ENCODE measurements at regions not wholly inside any gene's neighbourhood (a gene's known extent, or its start where the extent isn't known, plus 50 kb on each side); places are given as distances from the start of the nearest gene placed in this dataset.
"Not testable (repeated sequence)": the region's sequence is repeated elsewhere in the genome, so short reads cannot be mapped to it uniquely, and the experiment has no call there.

DNA sequence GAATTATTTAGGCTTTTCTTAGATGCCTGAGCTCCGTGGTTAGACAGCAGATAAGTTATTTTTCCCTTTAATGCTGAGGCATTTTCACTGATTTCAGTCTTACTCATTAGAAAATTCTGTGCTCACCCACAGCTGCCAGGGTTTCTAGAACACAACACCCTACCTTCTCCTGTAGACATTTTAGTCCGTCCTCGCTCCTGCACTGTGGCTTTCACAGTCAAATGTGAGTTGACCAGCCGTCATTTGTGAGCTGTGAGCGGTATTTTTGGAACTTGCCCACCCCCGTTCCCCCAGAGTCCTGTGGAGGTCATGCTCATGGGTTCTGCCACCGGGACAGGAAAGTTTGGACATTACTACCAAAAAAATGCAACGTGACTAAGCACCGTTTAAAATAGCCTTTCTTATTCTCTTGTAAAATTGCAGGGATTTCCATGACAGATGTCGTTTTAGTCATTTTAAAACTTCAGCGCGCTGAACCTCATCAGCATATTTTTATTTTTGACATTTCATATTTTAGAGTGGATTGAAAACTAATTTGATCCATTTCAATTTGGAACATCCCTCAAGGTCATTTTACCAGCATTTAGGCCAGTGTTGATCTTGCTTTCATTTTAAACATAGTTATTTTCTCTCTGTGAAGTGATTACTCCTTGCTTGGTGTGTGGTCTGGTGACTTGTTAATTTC, 249.6 kb upstream of the PLGLB2 start:
- not testable (repeated sequence) for DNase-seq

DNA sequence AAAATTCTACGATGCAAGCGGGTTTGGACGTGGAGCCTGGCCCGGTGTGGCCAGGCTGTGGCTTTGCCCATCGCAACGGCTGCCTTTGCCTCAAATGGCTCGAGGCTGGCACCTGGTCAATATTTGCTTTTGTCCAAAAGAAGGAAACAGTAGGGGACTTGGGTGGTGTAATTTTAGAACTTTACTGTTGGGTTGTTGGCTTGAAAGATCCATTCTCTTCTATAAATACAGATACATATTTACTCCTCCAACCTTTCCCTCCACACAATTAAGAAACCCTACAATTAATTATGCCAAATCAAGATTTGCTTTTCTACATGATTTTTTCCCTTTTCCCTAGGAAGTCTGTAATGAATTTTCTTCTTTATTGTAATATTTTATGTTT, 249.0 kb upstream of the PLGLB2 start:
- not testable (repeated sequence) for DNase-seq

DNA sequence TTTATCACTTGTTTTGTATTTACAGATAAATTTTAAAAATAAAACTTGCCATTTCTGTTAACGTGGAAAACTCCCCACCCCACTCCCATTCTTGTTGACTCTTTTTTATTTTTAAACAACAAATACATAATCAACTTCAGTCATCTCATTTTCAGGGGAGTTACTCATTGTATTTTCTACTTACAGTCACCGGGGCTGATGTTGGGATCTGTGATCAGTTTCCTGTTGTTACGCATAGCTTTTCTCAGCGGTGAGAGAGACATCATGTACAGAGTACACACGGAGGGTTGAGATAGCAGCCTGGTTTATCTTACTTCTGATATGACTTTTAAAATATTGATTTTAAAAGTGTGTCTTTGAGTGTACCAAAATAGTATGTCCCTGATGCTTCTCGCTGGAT, 248.0 kb upstream of the PLGLB2 start:
- DNase-seq: not testable (repeated sequence)

DNA sequence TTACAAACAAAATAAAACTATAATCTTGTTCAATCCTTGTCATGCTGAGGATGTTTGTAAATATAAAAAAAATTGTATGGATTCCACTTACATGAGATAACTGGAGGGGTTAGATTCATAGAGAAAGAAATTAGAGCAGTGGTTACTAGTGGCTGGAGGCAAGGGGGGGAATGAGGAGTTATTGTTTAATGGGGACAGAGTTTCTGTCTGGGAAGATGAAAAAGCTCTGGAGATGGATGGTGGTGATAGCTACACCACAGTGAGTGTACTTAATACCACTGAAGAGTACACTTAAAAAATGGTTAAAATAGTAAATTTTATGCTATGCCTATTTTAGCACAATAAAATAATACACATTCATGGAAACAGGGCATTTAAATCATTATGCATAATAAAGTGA, 247.5 kb upstream of the PLGLB2 start:
- DNase-seq: not testable (repeated sequence)

DNA sequence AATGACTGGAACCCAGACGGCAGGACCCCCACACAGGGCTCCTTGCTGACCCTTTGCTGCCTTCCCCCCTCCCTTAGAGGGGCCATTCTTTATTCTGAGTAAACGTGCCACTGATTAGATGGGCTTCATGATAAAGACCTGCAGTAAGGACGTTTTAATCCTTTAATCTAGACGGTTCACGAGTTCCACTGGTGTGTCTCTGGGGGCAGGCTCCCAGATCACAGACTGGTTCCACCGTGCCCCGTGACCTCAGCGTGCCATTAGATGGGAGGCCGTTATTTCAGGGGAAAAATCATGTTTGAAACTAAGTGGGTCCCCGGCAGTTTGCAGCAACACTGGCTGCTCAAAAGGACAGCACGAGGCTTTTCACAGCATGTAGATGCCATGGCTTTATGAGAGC, 246.9 kb upstream of the PLGLB2 start:
- DNase-seq: not testable (repeated sequence)

DNA sequence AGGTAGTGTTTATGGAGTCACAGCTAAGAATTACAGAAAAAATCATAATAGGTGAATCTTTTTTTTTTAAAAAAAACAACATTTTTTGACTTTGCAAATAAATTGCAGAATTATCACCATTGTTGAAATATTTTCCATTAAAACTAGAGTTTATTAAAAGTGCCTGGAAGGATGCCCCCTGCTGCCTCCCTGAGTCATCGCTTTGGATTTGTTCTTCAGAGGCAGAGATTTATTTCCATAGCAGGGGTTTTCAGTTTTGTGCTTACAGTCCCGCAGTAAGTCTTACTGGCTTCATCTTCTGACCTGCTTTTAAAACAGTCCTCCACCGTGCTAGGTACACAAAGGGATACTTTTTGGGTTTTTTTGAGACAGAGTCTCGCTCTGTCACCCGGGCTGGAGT, 244.9 kb upstream of the PLGLB2 start:
- DNase-seq: not testable (repeated sequence)

DNA sequence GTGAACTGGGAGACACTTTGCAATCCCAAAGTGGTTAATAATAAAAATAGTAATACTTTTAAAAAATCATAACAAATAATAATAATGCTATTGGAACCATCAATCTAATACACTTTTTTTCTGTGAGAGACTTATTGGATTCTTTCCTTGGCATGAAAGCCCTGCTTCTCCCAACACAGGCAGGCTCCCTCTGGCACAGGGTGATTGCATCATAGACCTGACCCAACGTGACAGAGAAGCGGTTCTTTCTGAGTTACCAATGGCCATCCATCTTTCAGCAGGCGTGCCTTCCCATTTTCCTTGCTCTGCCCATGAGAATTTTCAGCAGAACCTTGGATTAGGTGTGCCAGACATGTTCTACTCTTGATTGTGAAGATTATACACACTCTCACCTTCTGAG, 242.6 kb upstream of the PLGLB2 start:
- not testable (repeated sequence) for DNase-seq

DNA sequence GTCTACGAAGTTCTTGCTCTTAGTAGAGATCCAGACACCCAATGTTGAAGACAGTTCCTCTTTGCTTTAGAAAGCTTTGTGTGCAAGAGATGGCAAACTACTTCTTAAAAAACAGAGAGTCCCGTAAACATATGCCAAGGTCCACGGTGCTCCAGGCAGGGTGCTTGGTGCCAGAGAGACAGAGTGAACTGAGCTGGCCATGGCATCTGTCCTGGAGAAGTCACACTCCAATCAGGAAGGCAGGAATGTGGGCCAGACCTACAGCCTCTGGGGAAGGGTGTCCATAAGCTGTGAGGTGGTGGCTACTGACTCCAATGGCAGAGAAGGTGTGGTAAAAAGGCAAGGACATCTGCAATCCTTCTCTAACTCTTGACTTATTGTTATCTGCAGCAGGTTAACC, 242.0 kb upstream of the PLGLB2 start:
- not testable (repeated sequence) for DNase-seq

DNA sequence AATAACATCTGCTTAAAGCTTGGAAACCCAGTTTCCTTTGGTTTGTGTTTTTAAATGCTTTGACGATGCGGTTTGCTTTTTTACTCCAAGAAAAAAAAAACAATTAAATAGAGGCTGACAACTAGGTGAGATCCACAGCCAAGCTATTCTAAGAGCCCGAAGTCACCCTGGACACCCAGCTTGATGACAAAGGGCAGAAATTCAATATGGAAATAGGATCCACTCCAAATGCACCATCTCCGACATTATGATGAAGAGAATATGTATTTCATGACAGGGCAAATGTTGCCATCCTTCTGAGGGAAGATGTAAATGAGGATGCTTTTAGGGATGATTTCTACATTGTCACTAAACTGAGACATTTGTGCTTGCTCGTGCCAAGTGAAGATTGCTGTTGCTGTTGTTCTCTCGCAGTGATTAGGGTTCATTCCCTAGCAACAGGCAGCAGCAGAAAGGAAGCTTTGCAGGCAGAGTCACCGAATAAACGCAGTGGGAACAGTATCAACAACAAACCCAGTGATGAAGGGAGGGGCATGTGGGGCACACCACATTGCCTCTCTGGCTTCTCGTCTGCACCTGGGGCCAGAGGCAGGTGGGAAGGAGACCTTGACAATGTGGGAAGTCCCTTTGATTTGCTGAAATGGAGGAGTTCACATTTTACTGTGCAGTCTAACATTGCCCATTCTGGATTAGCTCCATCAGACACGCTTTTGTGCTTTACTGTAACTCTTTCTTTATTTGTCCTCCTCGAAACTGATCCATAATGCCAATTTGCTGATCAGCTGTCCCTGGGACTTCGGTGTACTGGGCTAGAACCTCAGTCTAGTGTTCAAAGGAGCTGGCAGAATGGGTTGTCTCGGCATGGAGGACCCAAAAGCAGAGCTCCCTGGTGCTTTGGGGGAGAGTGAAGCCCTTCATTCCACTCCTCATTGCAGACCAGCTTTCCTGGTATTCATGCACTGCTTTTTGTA, 240.2 kb upstream of the PLGLB2 start:
- peak; percentile 52 for DNase-seq

DNA sequence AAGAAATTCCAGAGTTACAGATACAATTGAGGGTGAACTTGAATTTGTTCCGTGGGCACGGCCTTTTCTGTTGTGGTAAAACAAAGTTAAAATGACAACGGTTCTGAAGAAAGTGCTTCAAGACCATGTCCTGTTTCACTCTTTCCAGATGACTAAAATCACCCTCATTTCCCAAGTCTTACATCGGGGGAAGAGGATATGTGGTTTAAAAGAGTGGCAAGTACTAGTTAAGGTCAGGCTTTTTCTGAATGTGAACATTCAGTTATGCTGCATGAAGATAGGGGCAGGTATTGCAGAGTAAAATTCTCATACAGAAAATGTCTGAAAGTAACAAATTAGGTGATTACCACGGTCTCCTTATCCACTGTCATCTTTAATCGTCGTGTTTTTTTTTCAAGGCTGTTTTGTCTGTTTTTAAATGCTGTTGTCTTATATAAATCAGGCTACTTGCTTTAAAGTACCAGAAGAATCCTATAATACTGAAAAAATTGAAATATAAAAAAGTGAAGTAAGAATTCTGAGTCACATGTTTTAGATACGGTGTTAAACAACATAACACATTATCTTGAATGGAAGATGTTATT, 236.6 kb upstream of the PLGLB2 start:
- DNase-seq: not testable (repeated sequence)

DNA sequence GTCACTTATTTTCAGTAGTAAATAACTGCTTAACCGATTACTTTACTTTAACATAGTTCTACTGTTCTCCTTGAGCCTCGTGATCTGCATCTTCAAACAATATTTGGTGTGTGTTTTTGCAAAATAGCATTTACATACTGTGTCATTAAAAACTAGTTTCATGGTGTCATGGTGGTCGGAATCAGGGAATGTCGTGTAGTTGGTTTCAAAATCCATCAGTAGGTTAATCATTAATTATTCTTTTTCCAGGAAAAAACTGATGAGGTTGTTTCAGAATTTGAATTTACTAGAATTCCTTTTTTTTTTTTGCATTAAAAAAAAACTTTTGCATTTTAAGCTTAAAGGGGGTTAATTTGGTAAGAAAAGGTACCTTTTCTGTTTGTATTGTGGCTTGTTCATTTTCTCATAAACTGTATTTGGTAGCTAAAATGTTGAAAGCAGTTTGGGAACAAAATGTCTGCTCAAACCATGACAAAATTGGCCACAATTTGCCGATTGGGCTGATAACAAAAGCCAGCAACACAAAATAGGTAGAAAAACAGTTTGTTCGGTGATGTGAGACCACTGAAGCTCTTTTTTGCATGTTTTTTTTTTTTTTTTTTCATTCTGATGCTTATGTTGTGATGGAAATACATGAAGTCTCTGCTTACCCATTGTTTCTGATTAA, 234.9 kb upstream of the PLGLB2 start:
- not testable (repeated sequence) for DNase-seq

DNA sequence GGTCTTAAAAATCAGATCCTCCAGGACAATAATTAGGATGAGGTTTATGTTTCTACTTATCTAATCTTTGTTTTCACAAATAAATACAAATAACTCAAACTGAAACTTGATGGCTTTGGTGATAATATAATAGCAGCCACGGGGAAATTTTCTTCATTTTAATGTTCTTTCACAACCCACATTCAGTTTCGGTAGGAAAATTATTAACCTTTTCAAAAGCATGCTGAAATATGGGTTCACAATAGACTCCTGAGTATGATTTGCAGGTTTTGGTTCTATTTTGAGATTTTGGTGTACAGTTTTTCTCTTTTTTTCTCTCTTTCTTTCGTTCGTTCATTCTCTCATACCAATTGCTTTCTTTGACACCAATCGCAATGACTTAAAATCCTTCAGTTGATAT, 233.9 kb upstream of the PLGLB2 start:
- not testable (repeated sequence) for DNase-seq

DNA sequence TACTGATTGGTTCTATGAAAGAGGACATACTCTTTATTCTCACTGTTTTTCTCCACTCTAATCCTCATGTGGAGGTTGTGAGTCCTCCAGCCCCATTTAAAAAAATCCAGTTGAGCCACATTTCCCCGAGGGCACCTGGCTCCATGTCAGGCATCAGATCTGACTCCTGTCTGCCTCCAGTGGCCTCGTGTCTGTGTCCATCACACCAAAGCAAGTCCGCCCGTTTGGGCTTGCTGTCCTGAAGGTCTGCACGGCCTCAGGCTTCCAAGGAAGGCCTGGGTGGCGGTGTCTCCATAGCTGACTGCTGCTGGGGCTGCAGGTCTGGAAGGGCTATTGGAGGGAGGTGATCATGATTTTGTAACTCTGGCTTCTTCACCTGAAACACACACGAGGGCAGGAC, 233.4 kb upstream of the PLGLB2 start:
- not testable (repeated sequence) for DNase-seq

DNA sequence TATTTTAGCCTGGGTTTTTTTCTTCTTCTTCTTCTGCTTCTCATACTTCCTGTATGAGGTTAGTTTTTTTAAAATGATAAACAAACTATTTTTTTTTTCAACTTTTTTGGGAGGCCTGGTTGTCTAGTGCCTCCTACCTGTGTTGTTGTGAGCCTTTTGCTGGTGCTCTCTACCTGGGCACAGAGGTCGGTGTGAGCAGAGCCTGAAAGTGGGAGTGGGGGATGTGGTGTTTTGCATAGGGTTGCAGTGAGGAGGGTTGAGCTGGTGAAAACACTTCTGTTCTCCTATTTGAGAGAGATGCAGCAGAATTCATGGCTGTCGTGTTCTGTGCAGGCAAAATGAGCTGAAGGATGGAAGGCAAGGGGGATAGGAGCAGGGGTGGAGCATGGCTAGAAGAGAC, 232.7 kb upstream of the PLGLB2 start:
- peak; percentile 32 for DNase-seq

DNA sequence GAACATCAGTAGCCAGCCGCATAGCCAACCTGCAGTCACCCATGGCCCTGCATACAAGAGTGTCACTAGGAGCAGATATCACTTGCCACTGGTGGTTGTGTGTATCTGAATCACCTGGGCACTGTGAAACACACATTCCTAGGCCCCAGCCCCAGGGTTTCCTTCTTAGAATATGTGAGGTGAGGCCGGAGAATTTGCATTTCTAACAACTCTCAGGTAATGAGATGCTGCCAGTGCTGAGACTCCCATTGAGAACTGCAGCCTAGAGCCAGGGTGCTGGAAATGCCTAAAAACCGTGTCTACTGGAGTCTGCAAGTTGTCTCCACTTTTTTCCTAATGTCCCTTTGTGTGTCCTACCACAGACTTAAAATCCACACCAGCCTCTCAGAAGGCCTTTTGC, 232.0 kb upstream of the PLGLB2 start:
- not testable (repeated sequence) for DNase-seq

DNA sequence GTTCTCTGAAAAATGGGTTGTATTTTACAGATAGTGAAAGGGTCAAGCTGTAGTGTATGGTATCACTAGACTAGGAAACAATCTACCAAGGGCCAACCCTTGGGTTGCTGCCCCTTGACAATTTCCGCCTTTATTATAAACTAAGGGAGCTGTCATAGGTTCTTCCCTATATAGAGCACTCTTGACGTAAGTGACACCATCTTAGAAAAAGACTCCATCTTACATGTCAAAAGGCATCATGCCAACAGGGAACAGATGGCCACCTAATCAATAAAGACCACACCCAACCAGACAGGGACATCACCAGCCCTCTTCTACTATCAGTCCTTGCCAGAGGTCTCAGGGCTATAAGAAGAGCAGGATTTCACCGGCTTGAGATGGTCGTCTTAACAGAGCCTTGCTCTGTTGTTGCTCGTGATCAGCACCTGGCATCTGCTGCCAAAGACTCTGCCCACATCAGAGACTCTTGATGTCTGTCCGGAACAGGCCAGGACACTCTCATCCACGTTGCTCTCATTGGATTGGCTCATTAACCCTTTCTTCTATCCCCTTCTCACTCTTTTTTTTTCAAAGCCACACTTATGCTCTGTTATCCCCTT, 231.4 kb upstream of the PLGLB2 start:
- not testable (repeated sequence) for DNase-seq

DNA sequence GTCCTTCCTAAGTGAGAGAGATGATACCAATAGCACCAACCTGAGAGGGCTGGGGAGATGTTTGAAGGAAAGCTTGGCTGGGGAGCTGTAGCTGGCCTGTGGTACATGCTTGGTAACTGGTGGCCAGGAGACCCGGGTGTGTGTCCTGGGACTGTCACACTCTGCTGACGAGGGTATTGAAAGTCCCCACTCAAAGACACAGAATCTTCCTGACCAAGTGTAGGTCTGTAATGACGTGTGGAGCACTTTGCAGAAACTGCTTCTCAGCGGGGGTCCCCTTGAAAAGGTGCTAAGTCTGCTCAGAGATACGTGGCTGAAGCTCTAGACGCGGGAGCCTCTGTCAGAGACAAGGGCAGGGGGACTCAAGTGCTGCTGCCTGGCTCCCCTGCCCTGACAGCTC, 230.4 kb upstream of the PLGLB2 start:
- not testable (repeated sequence) for DNase-seq

DNA sequence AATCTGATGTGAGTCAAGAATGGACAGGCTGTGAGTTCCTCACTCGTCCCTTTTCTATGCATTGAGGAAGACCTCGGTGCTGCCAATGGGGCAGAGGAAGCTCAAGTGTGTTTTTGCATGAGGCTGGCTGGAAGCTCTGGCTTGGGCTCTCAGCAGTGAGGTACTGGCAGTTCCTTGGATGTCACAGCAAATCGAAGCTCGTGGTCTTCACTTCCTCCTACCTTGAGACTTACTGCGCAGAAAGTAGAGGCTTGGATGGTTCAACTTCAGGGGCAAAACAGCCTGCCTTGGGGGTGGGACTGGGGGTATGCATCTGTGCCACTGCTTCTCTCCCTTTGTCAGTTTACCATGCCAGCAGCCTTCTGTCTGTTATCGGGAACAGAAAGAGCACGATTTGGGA, 229.8 kb upstream of the PLGLB2 start:
- not testable (repeated sequence) for DNase-seq

DNA sequence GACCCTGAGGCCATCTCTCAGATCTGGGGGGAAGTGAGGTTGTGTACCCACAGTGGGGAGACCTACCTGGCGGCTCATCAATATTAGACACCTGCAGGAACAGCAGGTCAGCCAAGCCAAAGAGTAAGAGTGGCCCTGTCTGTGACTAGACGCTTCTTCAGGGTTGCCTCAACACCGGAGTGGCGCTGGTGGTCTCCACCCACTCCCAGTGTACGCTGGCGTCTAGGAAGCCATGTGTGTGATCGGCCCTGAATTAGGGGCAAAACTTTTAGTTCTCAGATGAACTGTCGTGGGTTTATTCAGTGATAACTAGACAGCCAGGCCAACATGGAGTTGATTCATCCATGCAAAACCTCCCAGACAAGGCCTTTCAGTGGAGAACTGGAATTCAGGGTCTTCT, 229.3 kb upstream of the PLGLB2 start:
- DNase-seq: not testable (repeated sequence)

DNA sequence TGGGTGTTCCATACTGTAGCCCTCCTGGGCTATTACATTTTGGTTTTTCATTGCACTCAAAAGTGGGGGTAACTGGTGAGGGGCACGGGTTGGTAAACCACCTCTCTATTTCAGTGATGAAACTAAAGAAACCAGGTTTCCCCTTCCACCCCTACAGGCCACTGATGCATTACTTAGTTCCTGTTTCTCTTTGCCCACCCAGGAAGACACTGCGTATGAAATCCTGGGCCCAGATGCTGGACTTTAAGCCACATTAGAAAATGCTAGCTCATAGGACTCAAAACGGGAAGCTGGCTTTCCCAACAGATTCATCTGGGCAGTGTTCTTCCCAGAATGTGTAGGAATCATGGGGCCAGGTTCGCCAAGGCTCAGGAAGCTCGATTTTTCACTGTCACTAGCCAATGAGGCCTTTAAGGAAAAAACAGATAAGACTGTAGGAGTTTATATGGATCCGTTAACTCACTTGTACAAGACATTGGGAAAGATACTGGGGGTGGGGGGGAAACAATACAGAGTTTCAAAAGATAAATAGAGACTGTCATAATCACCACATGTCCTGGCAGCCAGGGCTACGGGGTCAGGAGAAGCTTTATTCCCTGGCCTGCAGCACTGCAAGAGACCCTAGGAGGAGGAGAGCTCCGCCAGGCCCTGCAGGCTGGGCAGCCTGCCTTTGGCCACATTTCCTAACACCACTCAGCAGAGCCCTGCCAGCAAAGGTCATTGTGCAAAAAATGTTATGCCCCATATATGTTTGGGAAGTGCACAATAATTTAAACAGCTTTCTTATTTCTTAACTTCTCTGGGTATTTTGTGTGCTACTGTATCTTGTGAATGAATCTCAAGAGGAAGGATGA, 228.5 kb upstream of the PLGLB2 start:
- DNase-seq: not testable (repeated sequence)

DNA sequence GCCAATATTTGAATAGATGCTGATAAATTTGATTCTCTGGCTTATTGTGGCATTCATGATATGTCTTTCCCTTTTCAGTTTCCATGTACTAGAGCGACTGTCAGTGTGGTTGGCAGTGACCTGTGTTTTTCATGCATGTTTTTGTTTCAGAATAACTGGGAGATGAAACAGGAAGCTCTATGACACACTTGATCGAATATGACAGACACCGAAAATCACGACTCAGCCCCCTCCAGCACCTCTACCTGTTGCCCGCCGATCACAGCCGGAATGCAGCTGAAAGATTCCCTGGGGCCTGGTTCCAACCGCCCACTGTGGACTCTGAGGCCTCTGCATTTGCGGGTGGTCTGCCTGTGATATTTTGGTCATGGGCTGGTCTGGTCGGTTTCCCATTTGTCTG, 226.8 kb upstream of the PLGLB2 start:
- peak; percentile 14 for DNase-seq

All from central memory CD4-positive, alpha-beta T cell (primary cell).